ENCODE measurements at regions not wholly inside any gene's neighbourhood (a gene's known extent, or its start where the extent isn't known, plus 50 kb on each side); places are given as distances from the start of the nearest gene placed in this dataset.

- Histone ChIP-seq H3K4me1 (ENCODE audit: control insufficient read depth in 1 of 2, insufficient read depth in 1 of 2, low read depth in 1 of 2, low read length in 1 of 2) (no peaks in the 10 kb centered on the region), H3K27ac (no peak overlapping the region), H3K27me3 (peaks cover 10% of the 10 kb centered on the region), H3K4me3 (ENCODE audit: low read depth in 1 of 2, low read length in 1 of 2) (no peak overlapping the region), H3K36me3 (no peaks in the 10 kb centered on the region), H3K9me3 (no peaks in the 10 kb centered on the region)
- no peak for TF ChIP-seq CTCF (IDR thresholded peaks at IDR 0.05)
Measured at GRCh38 chr2:163345795-163346573, 389.8 kb downstream of the FIGN start.

- no peak overlapping the region for H3K27ac ChIP-seq
- H3K4me1 ChIP-seq (ENCODE audit: control insufficient read depth in 1 of 2, insufficient read depth in 1 of 2, low read depth in 1 of 2, low read length in 1 of 2): no peaks in the 10 kb centered on the region
- no peak overlapping the region for H3K4me3 ChIP-seq (ENCODE audit: low read depth in 1 of 2, low read length in 1 of 2)
- H3K36me3 ChIP-seq: no peaks in the 10 kb centered on the region
- H3K9me3 ChIP-seq: no peaks in the 10 kb centered on the region
- H3K27me3 ChIP-seq: peaks cover 6% of the 10 kb centered on the region
- no peak for TF ChIP-seq CTCF (IDR thresholded peaks at IDR 0.05)
Measured at GRCh38 chr2:163343316-163343715, 392.5 kb downstream of the FIGN start.

- no peak overlapping the region for H3K27ac ChIP-seq
- no peaks in the 10 kb centered on the region for H3K36me3 ChIP-seq
- no peaks in the 10 kb centered on the region for H3K9me3 ChIP-seq
Measured at GRCh38 chr2:163341426-163341825, 394.4 kb downstream of the FIGN start.

GRCh38 chr2:163338270-163338669 is 397.5 kb downstream of the FIGN start:
- Histone ChIP-seq H3K36me3 (no peaks in the 10 kb centered on the region), H3K4me1 (ENCODE audit: control insufficient read depth in 1 of 2, insufficient read depth in 1 of 2, low read depth in 1 of 2, low read length in 1 of 2) (no peaks in the 10 kb centered on the region), H3K27me3 (no peaks in the 10 kb centered on the region), H3K27ac (no peak overlapping the region), H3K9me3 (no peaks in the 10 kb centered on the region), H3K4me3 (ENCODE audit: low read depth in 1 of 2, low read length in 1 of 2) (no peak overlapping the region)
- no peak for TF ChIP-seq CTCF (IDR thresholded peaks at IDR 0.05)

More at GRCh38 chr2:163341426-163341825, 394.4 kb downstream of the FIGN start:
- H3K4me3 ChIP-seq (ENCODE audit: low read depth in 1 of 2, low read length in 1 of 2): no peak overlapping the region
- no peaks in the 10 kb centered on the region for H3K4me1 ChIP-seq (ENCODE audit: control insufficient read depth in 1 of 2, insufficient read depth in 1 of 2, low read depth in 1 of 2, low read length in 1 of 2)
- H3K27me3 ChIP-seq: no peaks in the 10 kb centered on the region
- TF ChIP-seq CTCF (IDR thresholded peaks at IDR 0.05): no peak

- Histone ChIP-seq H3K9me3 (no peaks in the 10 kb centered on the region), H3K36me3 (no peaks in the 10 kb centered on the region), H3K27ac (no peak overlapping the region), H3K27me3 (no peaks in the 10 kb centered on the region), H3K4me1 (ENCODE audit: control insufficient read depth in 1 of 2, insufficient read depth in 1 of 2, low read depth in 1 of 2, low read length in 1 of 2) (no peaks in the 10 kb centered on the region), H3K4me3 (ENCODE audit: low read depth in 1 of 2, low read length in 1 of 2) (no peak overlapping the region)
- no peak for TF ChIP-seq CTCF (IDR thresholded peaks at IDR 0.05)
Measured at GRCh38 chr2:163324677-163325076, 411.1 kb downstream of the FIGN start.

Measured in neutrophil (primary cell).